Lung (tissue), 11 donors: ENCODE measurements at regions not wholly inside any gene's neighbourhood (a gene's known extent, or its start where the extent isn't known, plus 50 kb on each side); places are given as distances from the start of the nearest gene placed in this dataset.

ENCODE experiments used
- ATAC-seq: fragments of 200-7000 bp; cut with Tn5 transposase; one replicate; pipeline ENCODE4 v1.9.1; 2020; ENCODE audit warnings: moderate number of reproducible peaks; ENCODE audit not compliant: insufficient read depth, low FRiP score
- DNase-seq, 3 donors: peaks; one replicate each; pipeline ENCODE4 v3.0.0-alpha.2; 2013 to 2017
- H3K27ac ChIP-seq, 2 donors: one replicate each; pipeline ENCODE4 v1.5.1; 2013; ENCODE audit warnings: mild to moderate bottlenecking in 2 of 2, moderate library complexity in 2 of 2, control low read depth in 1 of 2, inconsistent platforms in 1 of 2, low read depth in 1 of 2, low read length in 1 of 2
- H3K27me3 ChIP-seq, 3 donors: one replicate each; pipeline ENCODE4 v1.5.1; 2013; ENCODE audit warnings: low read length in 2 of 3; ENCODE audit not compliant: control insufficient read depth in 3 of 3, insufficient read depth in 3 of 3
- H3K36me3 ChIP-seq, 4 donors: one replicate each; pipeline ENCODE4 v1.5.1; 2013; ENCODE audit warnings: low read length in 4 of 4, mild to moderate bottlenecking in 1 of 4, moderate library complexity in 1 of 4; ENCODE audit not compliant: control insufficient read depth in 4 of 4, insufficient read depth in 4 of 4
- H3K4me1 ChIP-seq, 5 donors: one replicate each; pipeline ENCODE4 v1.5.1; 2013; ENCODE audit warnings: low read length in 5 of 5, mild to moderate bottlenecking in 2 of 5, moderate library complexity in 1 of 5; ENCODE audit not compliant: control insufficient read depth in 5 of 5, insufficient read depth in 5 of 5
- H3K4me3 ChIP-seq: one replicate; pipeline ENCODE4 v1.5.1; 2013; ENCODE audit warnings: mild to moderate bottlenecking, control low read depth, moderate library complexity
- H3K9ac ChIP-seq, 2 donors: one replicate each; pipeline ENCODE4 v1.5.1; 2013; ENCODE audit warnings: low read length in 2 of 2, control low read depth in 1 of 2; ENCODE audit not compliant: insufficient read depth in 1 of 2
- H3K9me3 ChIP-seq, 4 donors: one replicate each; pipeline ENCODE4 v1.5.1; 2013; ENCODE audit warnings: low read length in 3 of 4, mild to moderate bottlenecking in 1 of 4, moderate library complexity in 1 of 4; ENCODE audit not compliant: control insufficient read depth in 4 of 4, insufficient read depth in 3 of 4
- CTCF ChIP-seq: IDR thresholded peaks from 2 replicates; pipeline ENCODE4 v1.5.1; 2012; ENCODE audit warnings: mild to moderate bottlenecking; ENCODE audit errors: control extremely low read depth, extremely low read depth
- WGBS, 2 donors: extraction: QIAGEN DNeasy Blood & Tissue Kit; methylation state at CpG; one replicate each; pipeline ENCODE4 v1.1.7; 2013; 5-methylcytosine and 5-hydroxymethylcytosine counted together
- donor health status: control.
- donor health status: control.
- donor health status: Bipolar disorder and iron deficiency.
- donor health status: healthy.
- donor health status: DM: yes; HTN: yes; CAD: no.

DNA sequence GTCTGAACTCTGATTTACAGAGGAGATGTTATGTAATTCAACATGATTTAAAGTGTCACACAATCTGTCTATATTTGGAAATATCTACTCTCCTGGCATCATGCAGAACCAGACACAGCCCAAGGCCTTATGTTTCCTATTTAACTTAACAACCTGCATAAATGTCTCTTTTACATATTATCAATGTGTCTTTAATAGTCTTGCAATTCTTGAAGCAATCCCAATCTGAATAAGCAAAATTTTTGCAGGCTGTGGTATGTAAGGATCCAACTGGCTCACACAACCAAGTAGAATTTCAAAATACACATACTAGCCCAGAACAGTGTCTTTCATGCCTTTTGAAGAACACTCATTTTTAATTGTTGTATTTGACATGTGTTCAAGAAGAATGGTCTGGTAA lies 443.2 kb downstream of the MAFB start:
- ATAC-seq: no peak
- Histone ChIP-seq H3K27ac (no peak overlapping the region), H3K4me1 (peaks cover 0 to 6% (median 0%) of the 10 kb centered on the region in 5 donors), H3K4me3 (no peak overlapping the region), H3K27me3 (no peaks in the 10 kb centered on the region), H3K9me3 (no peaks in the 10 kb centered on the region), H3K9ac (no peak overlapping the region), H3K36me3 (no peaks in the 10 kb centered on the region)
- no peak for DNase-seq
- no peak for TF ChIP-seq CTCF

GRCh38 chr20:40244286-40244685 lies 444.8 kb downstream of the MAFB start:
- no peak for TF ChIP-seq CTCF
- Histone ChIP-seq H3K4me3 (no peak overlapping the region), H3K9me3 (no peaks in the 10 kb centered on the region), H3K9ac (no peak overlapping the region), H3K27me3 (no peaks in the 10 kb centered on the region), H3K4me1 (peaks cover 0 to 6% (median 0%) of the 10 kb centered on the region in 5 donors), H3K27ac (no peak overlapping the region), H3K36me3 (no peaks in the 10 kb centered on the region)
- 93 to 94% methylated on average over 4 of the region's 4 CpGs for WGBS, 2 donors
- DNase-seq (no peak), ATAC-seq (no peak)

DNA sequence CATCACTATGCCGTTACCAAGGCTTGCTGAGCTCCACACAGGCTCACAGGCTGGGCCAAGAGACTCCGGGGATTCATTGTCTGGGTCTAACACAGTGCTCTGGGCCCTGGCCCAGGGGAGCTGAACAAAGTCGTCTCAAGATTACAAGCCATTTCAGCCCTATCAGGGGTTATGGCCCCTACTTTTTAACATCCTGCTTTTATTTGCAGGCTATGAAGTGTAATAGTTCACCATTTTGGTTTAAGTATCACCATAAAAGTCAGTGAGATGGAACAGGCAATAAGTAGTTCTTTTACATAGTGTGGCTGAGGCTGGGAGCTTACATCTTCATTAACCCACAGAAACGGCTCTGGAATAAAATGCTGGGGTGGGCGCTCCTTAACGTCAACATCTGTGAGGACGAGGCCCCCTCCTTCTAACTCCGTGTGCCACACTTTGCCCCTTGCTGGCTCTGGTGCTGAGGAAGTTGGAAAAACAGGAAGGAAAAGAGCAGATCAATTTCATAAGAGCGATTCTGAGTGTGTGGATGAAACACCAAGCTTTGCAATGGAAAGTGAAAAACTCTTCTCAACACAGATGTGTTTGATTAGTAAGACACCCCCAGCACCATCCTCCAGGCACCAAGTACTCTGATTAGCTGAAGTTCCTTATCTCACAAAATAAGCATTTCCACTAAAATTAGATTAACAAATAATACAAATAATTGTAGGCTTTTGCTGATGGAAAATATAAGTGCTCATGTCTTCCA lies 447.3 kb downstream of the MAFB start:
- Histone ChIP-seq H3K27me3 (no peaks in the 10 kb centered on the region), H3K27ac (no peak overlapping the region), H3K9ac (no peak overlapping the region), H3K36me3 (no peaks in the 10 kb centered on the region), H3K4me3 (no peak overlapping the region), H3K9me3 (no peaks in the 10 kb centered on the region), H3K4me1 (peaks cover 0 to 11% (median 0%) of the 10 kb centered on the region in 5 donors)
- DNase-seq (no peak), ATAC-seq (no peak)
- 42 to 60% methylated on average over 9 of the region's 9 CpGs for WGBS, 2 donors
- TF ChIP-seq CTCF: no peak

- Histone ChIP-seq H3K27ac (no peak overlapping the region), H3K9ac (no peak overlapping the region), H3K36me3 (no peaks in the 10 kb centered on the region), H3K9me3 (no peaks in the 10 kb centered on the region), H3K4me3 (no peak overlapping the region), H3K27me3 (no peaks in the 10 kb centered on the region), H3K4me1 (peaks cover 0 to 9% (median 0%) of the 10 kb centered on the region in 5 donors)
- ATAC-seq: no peak
- no peak for TF ChIP-seq CTCF
- 82 to 84% methylated on average over 3 of the region's 3 CpGs for WGBS, 2 donors
- peak; percentile 51 to 87 (median 83) for DNase-seq
Measured at GRCh38 chr20:40238511-40238910, 450.5 kb downstream of the MAFB start.
